ENCODE measurements at regions not wholly inside any gene's neighbourhood (a gene's known extent, or its start where the extent isn't known, plus 50 kb on each side); places are given as distances from the start of the nearest gene placed in this dataset.
A peak's percentile ranks its signal among the peaks of the same experiment; 100 is the strongest.

DNA sequence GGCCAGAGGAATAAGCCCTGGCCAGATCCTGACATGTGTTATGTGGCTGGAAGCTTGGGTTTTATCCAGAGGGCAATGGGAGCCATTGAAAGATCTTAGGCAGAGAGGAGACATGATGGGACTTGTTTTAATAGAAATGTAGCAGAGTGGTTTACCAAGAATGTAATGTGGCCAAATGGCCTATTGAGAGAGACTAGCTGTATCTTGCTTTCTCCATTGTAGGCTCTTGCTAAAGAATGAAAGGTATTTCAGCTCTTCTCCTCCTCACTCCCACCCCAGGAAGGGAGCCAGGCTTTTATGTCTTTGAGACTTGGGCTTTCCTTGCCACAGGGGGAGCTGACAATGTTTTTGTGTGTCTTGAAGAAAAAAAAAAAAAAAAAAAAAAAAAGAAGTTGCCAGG, 82.3 kb downstream of the TRIM29 start:
- peak overlapping the region; percentile 20 for H3K9ac ChIP-seq (ENCODE audit: low read depth, low read length, poor library complexity, severe bottlenecking)
- H3F3A ChIP-seq (ENCODE audit: low read depth): no peaks in the 10 kb centered on the region
- no peaks in the 10 kb centered on the region for H3K9me3 ChIP-seq (ENCODE audit: insufficient read depth, low read depth, low read length)
- no peak overlapping the region for H2AFZ ChIP-seq (ENCODE audit: low read length)
- H3K4me2 ChIP-seq (ENCODE audit: low read depth, low read length, poor library complexity, severe bottlenecking): no peak overlapping the region
- no peaks in the 10 kb centered on the region for H3K36me3 ChIP-seq (ENCODE audit: insufficient read depth, low read length)
- H3K4me1 ChIP-seq (ENCODE audit: insufficient read depth, low read length, poor library complexity, severe bottlenecking): peaks cover 35% of the 10 kb centered on the region
- H3K4me3 ChIP-seq (ENCODE audit: low read length, poor library complexity, severe bottlenecking): no peak overlapping the region
- H3K79me2 ChIP-seq (ENCODE audit: insufficient read depth, low read length): peaks cover 4% of the 10 kb centered on the region; the same call in 1 of the 2 replicates
- H3K27me3 ChIP-seq (ENCODE audit: insufficient read depth, low read length, poor library complexity, severe bottlenecking): no peaks in the 10 kb centered on the region
- TF ChIP-seq, protein P1, sequence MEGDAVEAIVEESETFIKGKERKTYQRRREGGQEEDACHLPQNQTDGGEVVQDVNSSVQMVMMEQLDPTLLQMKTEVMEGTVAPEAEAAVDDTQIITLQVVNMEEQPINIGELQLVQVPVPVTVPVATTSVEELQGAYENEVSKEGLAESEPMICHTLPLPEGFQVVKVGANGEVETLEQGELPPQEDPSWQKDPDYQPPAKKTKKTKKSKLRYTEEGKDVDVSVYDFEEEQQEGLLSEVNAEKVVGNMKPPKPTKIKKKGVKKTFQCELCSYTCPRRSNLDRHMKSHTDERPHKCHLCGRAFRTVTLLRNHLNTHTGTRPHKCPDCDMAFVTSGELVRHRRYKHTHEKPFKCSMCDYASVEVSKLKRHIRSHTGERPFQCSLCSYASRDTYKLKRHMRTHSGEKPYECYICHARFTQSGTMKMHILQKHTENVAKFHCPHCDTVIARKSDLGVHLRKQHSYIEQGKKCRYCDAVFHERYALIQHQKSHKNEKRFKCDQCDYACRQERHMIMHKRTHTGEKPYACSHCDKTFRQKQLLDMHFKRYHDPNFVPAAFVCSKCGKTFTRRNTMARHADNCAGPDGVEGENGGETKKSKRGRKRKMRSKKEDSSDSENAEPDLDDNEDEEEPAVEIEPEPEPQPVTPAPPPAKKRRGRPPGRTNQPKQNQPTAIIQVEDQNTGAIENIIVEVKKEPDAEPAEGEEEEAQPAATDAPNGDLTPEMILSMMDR (conservative IDR thresholded peaks at IDR 0.05; ENCODE audit: low read length): no peak
- TF ChIP-seq EZH2phosphoT487 (IDR thresholded peaks at IDR 0.05; ENCODE audit: borderline replicate concordance): no peak
- H3K9me2 ChIP-seq (replicated peaks; ENCODE audit: low read depth, low read length): no peaks in the 10 kb centered on the region
- H4K20me1 ChIP-seq (ENCODE audit: insufficient read depth, low read length, poor library complexity, severe bottlenecking): no peaks in the 10 kb centered on the region

DNA sequence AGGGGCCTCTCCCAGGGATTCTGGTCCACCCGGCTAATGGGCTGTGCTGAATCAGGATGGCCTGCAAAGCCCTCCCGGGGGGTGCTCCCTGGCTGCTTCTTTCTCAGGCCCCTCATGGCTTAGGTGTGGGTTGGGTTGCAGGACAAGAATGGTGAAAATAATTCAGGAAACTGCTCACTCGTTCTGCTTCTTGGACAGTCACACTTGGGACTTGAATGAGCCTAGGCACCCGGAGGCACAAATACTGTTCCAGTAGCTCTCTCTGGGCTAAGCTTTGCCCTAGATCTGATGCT, 83.2 kb downstream of the TRIM29 start:
- H3F3A ChIP-seq (ENCODE audit: low read depth): no peaks in the 10 kb centered on the region
- no peak overlapping the region for H3K9ac ChIP-seq (ENCODE audit: low read depth, low read length, poor library complexity, severe bottlenecking)
- no peaks in the 10 kb centered on the region for H3K27me3 ChIP-seq (ENCODE audit: insufficient read depth, low read length, poor library complexity, severe bottlenecking)
- peaks cover 35% of the 10 kb centered on the region for H3K4me1 ChIP-seq (ENCODE audit: insufficient read depth, low read length, poor library complexity, severe bottlenecking)
- peaks cover 4% of the 10 kb centered on the region; the same call in 1 of the 2 replicates for H3K79me2 ChIP-seq (ENCODE audit: insufficient read depth, low read length)
- H3K36me3 ChIP-seq (ENCODE audit: insufficient read depth, low read length): no peaks in the 10 kb centered on the region
- no peak for TF ChIP-seq EZH2phosphoT487 (IDR thresholded peaks at IDR 0.05; ENCODE audit: borderline replicate concordance)
- TF ChIP-seq, protein P1 (conservative IDR thresholded peaks at IDR 0.05; ENCODE audit: low read length): no peak
- no peak overlapping the region for H2AFZ ChIP-seq (ENCODE audit: low read length)
- no peak overlapping the region for H3K4me3 ChIP-seq (ENCODE audit: low read length, poor library complexity, severe bottlenecking)
- H3K9me2 ChIP-seq (replicated peaks; ENCODE audit: low read depth, low read length): no peaks in the 10 kb centered on the region
- H3K9me3 ChIP-seq (ENCODE audit: insufficient read depth, low read depth, low read length): no peaks in the 10 kb centered on the region
- no peaks in the 10 kb centered on the region for H4K20me1 ChIP-seq (ENCODE audit: insufficient read depth, low read length, poor library complexity, severe bottlenecking)
- H3K4me2 ChIP-seq (ENCODE audit: low read depth, low read length, poor library complexity, severe bottlenecking): no peak overlapping the region

DNA sequence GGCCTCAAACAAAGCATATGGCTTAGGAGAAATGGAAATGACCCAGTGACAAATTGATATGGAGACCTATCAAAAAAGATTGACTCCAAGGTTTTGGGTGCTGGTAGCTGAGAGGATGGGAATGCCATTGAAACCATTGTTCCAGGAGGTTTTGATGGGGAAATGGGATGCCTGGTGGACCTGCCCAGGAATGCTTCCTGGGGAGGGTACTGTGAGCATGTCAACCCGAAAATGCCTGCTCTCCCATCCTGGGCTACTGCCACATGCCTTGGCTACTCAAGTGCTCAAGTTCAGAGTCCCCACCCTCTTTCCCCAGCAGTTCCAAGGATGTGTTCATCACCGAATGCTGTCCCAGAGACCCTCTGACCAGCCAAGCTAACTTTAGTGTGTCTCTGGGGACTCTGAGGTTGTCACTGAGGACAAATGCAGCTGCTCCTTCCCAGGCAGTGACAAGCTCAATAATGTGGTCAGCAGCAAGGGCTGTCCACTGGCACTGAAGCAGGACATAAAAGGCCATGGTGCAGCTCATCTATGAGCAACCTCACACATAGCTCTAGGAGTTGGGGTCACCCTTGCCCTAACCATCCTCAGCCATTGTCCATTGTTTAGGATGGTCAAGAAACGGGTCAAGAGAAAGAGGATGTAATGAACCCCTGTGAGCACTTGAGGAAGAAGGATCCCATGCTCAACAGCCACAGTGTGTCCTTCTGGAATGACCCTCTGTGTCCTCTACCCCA, 83.7 kb downstream of the TRIM29 start:
- no peaks in the 10 kb centered on the region for H3K9me3 ChIP-seq (ENCODE audit: insufficient read depth, low read depth, low read length)
- no peak overlapping the region for H2AFZ ChIP-seq (ENCODE audit: low read length)
- H4K20me1 ChIP-seq (ENCODE audit: insufficient read depth, low read length, poor library complexity, severe bottlenecking): no peaks in the 10 kb centered on the region
- no peak for TF ChIP-seq EZH2phosphoT487 (IDR thresholded peaks at IDR 0.05; ENCODE audit: borderline replicate concordance)
- H3F3A ChIP-seq (ENCODE audit: low read depth): no peaks in the 10 kb centered on the region
- H3K27me3 ChIP-seq (ENCODE audit: insufficient read depth, low read length, poor library complexity, severe bottlenecking): no peaks in the 10 kb centered on the region
- no peaks in the 10 kb centered on the region for H3K9me2 ChIP-seq (replicated peaks; ENCODE audit: low read depth, low read length)
- no peak overlapping the region for H3K4me2 ChIP-seq (ENCODE audit: low read depth, low read length, poor library complexity, severe bottlenecking)
- H3K9ac ChIP-seq (ENCODE audit: low read depth, low read length, poor library complexity, severe bottlenecking): no peak overlapping the region
- peaks cover 31% of the 10 kb centered on the region for H3K4me1 ChIP-seq (ENCODE audit: insufficient read depth, low read length, poor library complexity, severe bottlenecking)
- H3K4me3 ChIP-seq (ENCODE audit: low read length, poor library complexity, severe bottlenecking): no peak overlapping the region
- H3K79me2 ChIP-seq (ENCODE audit: insufficient read depth, low read length): no peaks in the 10 kb centered on the region
- no peaks in the 10 kb centered on the region for H3K36me3 ChIP-seq (ENCODE audit: insufficient read depth, low read length)

All from Loucy (cell line).